HL-60 (cell line): ENCODE measurements at regions not wholly inside any gene's neighbourhood (a gene's known extent, or its start where the extent isn't known, plus 50 kb on each side); places are given as distances from the start of the nearest gene placed in this dataset.

Experiments
- DNase-seq, 2 experiments: peaks; one replicate each; pipeline ENCODE4 v3.0.0-alpha.2; 2010 to 2020; ENCODE audit warnings: low read depth in 1 of 2, low spot score in 1 of 2
- H3K27ac ChIP-seq: fragments of 250-450 bp; sonication (Bioruptor Pico); replicated peaks from 2 replicates; pipeline ENCODE4 v1.5.1; 2020; ENCODE audit warnings: mild to moderate bottlenecking, moderate library complexity
- H3K27me3 ChIP-seq: fragments of 250-450 bp; sonication (Bioruptor Pico); 2 replicates; pipeline ENCODE4 v1.5.1; 2021; ENCODE audit warnings: mild to moderate bottlenecking, moderate library complexity; ENCODE audit not compliant: insufficient read depth, poor library complexity, severe bottlenecking
- H3K4me3 ChIP-seq: replicated peaks from 2 replicates; pipeline ENCODE4 v1.5.1; 2011; ENCODE audit warnings: mild to moderate bottlenecking, control low read depth, low read length; ENCODE audit not compliant: insufficient read depth
- CTCF ChIP-seq: IDR thresholded peaks from one replicate; pipeline ENCODE4 v1.5.1; 2011; ENCODE audit warnings: low read length, control low read depth, inconsistent platforms; ENCODE audit not compliant: insufficient read depth
- GABPA ChIP-seq: IDR thresholded peaks from 2 replicates; pipeline ENCODE4 v1.6.1; 2012; ENCODE audit warnings: low read depth
- POLR2AphosphoS5 ChIP-seq: IDR thresholded peaks from 2 replicates; pipeline ENCODE4 v1.6.1; 2012; ENCODE audit warnings: low read depth
- REST ChIP-seq: IDR thresholded peaks from 2 replicates; pipeline ENCODE4 v1.6.1; 2012; ENCODE audit warnings: low read depth; ENCODE audit not compliant: insufficient replicate concordance
- SPI1 ChIP-seq: IDR thresholded peaks from 2 replicates; pipeline ENCODE4 v1.6.1; 2012; ENCODE audit warnings: low read depth, mild to moderate bottlenecking, borderline replicate concordance

- no peak overlapping the region for H3K4me3 ChIP-seq
- no peak overlapping the region for H3K27ac ChIP-seq
- DNase-seq = no peak
- TF ChIP-seq GABPA = no peak
- no peak for TF ChIP-seq CTCF
- TF ChIP-seq POLR2AphosphoS5 = no peak
- no peak for TF ChIP-seq SPI1
- TF ChIP-seq REST = no peak
- H3K27me3 ChIP-seq = no peaks in the 10 kb centered on the region
Measured at GRCh38 chr4:142984871-142985585, 138.9 kb upstream of the INPP4B start.

GRCh38 chr4:143016171-143016570 is 168.5 kb upstream of the USP38 start:
- Histone ChIP-seq H3K4me3 (no peak overlapping the region), H3K27ac (no peak overlapping the region), H3K27me3 (no peaks in the 10 kb centered on the region)
- TF ChIP-seq CTCF (no peak), POLR2AphosphoS5 (no peak), REST (no peak), SPI1 (no peak), GABPA (no peak)
- DNase-seq = no peak

- H3K27ac ChIP-seq = no peak overlapping the region
- no peak for DNase-seq
- TF ChIP-seq REST (no peak), POLR2AphosphoS5 (no peak), SPI1 (no peak), CTCF (no peak), GABPA (no peak)
- no peaks in the 10 kb centered on the region for H3K27me3 ChIP-seq
- H3K4me3 ChIP-seq = no peak overlapping the region
Measured at GRCh38 chr4:143017210-143017609, 167.5 kb upstream of the USP38 start.
